Endodermal cell (in vitro differentiated cells): ENCODE measurements at regions not wholly inside any gene's neighbourhood (a gene's known extent, or its start where the extent isn't known, plus 50 kb on each side); places are given as distances from the start of the nearest gene placed in this dataset.
"Not testable (repeated sequence)": the region's sequence is repeated elsewhere in the genome, so short reads cannot be mapped to it uniquely, and the experiment has no call there.

Experiments used
- DNase-seq: peaks from one replicate; pipeline ENCODE4 v3.0.0-alpha.2; 2017
- H3K27ac ChIP-seq: 2 replicates; pipeline ENCODE4 v1.5.1; 2013; ENCODE audit warnings: mild to moderate bottlenecking, low read depth, low read length, moderate library complexity
- H3K27me3 ChIP-seq: 2 replicates; pipeline ENCODE4 v1.6.1; 2013; ENCODE audit warnings: mild to moderate bottlenecking, low read length, moderate library complexity; ENCODE audit not compliant: insufficient read depth, control insufficient read depth, poor library complexity, severe bottlenecking
- H3K36me3 ChIP-seq: 2 replicates; pipeline ENCODE4 v1.7.0; 2013; ENCODE audit warnings: mild to moderate bottlenecking, low read length, moderate library complexity; ENCODE audit not compliant: control insufficient read depth, insufficient read depth
- H3K4me1 ChIP-seq: one replicate; pipeline ENCODE4 v1.7.0; 2013; ENCODE audit warnings: low read length; ENCODE audit not compliant: control insufficient read depth, insufficient read depth
- H3K4me3 ChIP-seq: 2 replicates; pipeline ENCODE4 v1.5.1; 2013; ENCODE audit warnings: mild to moderate bottlenecking, low read length, moderate library complexity
- H3K9ac ChIP-seq: 2 replicates; pipeline ENCODE4 v1.6.1; 2013; ENCODE audit warnings: mild to moderate bottlenecking, low read length, moderate library complexity; ENCODE audit not compliant: poor library complexity, severe bottlenecking; ENCODE audit errors: extremely low read depth
- H3K9me3 ChIP-seq: 2 replicates; pipeline ENCODE4 v1.6.1; 2013; ENCODE audit warnings: mild to moderate bottlenecking, low read length, moderate library complexity; ENCODE audit not compliant: control insufficient read depth
- H3K27ac Mint-ChIP-seq: 2 replicates; pipeline ENCODE4 v1.8.0; 2020; ENCODE audit warnings: mixed read lengths
- H3K27me3 Mint-ChIP-seq: 2 replicates; pipeline ENCODE4 v1.8.0; 2021; ENCODE audit warnings: mild to moderate bottlenecking, mixed read lengths; ENCODE audit not compliant: insufficient read depth
- H3K36me3 Mint-ChIP-seq: 2 replicates; pipeline ENCODE4 v1.8.0; 2020; ENCODE audit warnings: low read depth, mixed read lengths
- H3K4me1 Mint-ChIP-seq: 2 replicates; pipeline ENCODE4 v1.8.0; 2020; ENCODE audit warnings: mixed read lengths
- H3K4me3 Mint-ChIP-seq: 2 replicates; pipeline ENCODE4 v1.8.0; 2020; ENCODE audit warnings: mild to moderate bottlenecking, moderate library complexity, mixed read lengths
- H3K9me3 Mint-ChIP-seq: 2 replicates; pipeline ENCODE4 v1.8.0; 2020; ENCODE audit warnings: mild to moderate bottlenecking, mixed read lengths
- WGBS, 2 experiments: methylation state at CpG; one replicate each; pipeline versions ENCODE4 v1.1.5 to v1.1.7; 2013; ENCODE audit warnings: missing lambda C conversion rate in 2 of 2, mixed read lengths in 1 of 2; ENCODE audit not compliant: insufficient coverage in 1 of 2, insufficient read length in 1 of 2; 5-methylcytosine and 5-hydroxymethylcytosine counted together
- TF ChIP-seq, protein P1 (sequence below): fragments of 200-600 bp; sonication (generic); conservative IDR thresholded peaks from 2 replicates; pipeline ENCODE4 v1.5.0; 2021; ENCODE audit warnings: antibody characterized with exemption, mild to moderate bottlenecking

DNA sequence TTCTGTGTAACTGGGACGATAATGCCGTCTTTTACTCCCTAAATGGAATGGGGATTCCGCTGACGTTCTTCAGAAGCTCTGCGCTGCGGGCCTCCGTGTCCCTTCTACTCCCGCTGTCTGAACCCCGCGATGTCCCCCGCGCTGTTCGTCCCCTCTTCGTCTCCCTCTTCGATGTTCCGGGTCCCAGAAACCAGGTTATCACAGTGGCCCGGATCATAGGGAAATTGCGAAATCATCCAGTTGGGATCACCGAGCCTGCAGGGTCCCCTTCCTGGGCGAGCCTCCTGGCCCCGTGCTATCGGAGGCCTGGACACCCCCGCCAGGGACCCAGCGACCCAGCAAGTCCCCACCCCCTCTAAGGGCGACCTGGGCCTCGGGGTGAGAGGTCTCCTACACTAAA lies 154.2 kb downstream of the PPIAL4G start:
- WGBS, 2 experiments: 95 to 96% methylated on average over 21 to 26 of the region's 26 CpGs
- no peak overlapping the region for H3K9ac ChIP-seq

DNA sequence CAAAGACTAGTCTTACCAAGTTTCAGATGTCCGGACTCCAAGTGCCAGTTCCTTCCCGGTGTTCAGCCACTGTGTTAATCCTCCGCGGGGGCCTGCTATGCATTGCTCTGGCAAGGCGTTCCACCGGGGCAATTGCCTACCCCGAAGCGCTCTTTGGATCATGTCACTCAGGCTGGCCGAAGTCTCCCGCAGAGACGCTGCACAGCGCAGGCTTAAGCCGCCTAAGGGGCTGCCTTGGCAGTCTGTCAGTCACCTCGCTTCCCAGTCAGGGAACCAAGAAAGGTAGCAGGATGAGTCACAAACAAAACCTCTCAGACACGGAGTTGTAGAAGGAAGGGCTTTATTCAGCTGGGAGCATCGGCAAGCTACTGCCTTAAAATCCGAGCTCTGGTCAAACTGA lies 158.1 kb downstream of the PPIAL4G start:
- H3K4me1 ChIP-seq, H3K9ac ChIP-seq, H3K9me3 ChIP-seq, H3K4me3 Mint-ChIP-seq, H3K27me3 ChIP-seq, H3K27me3 Mint-ChIP-seq, H3K4me1 Mint-ChIP-seq, H3K27ac ChIP-seq, H3K27ac Mint-ChIP-seq, H3K36me3 ChIP-seq, H3K36me3 Mint-ChIP-seq, DNase-seq, H3K4me3 ChIP-seq: not testable (repeated sequence)
- peaks cover 19% of the 10 kb centered on the region for H3K9me3 Mint-ChIP-seq
- 91% methylated on average over 10 to 16 of the region's 17 CpGs for WGBS, 2 experiments

More for the DNA sequence above, 154.2 kb downstream of the PPIAL4G start:
- H3K27me3 ChIP-seq: no peaks in the 10 kb centered on the region
- no peak for DNase-seq
- no peak overlapping the region for H3K27ac ChIP-seq
- Mint-ChIP-seq H3K4me1 (peaks cover 2% of the 10 kb centered on the region), H3K27ac (no peak overlapping the region), H3K36me3 (peaks cover 6% of the 10 kb centered on the region), H3K4me3 (no peak overlapping the region), H3K9me3 (peaks cover 35% of the 10 kb centered on the region), H3K27me3 (peaks cover 8% of the 10 kb centered on the region)
- H3K4me1 ChIP-seq: no peaks in the 10 kb centered on the region
- TF ChIP-seq, protein P1, sequence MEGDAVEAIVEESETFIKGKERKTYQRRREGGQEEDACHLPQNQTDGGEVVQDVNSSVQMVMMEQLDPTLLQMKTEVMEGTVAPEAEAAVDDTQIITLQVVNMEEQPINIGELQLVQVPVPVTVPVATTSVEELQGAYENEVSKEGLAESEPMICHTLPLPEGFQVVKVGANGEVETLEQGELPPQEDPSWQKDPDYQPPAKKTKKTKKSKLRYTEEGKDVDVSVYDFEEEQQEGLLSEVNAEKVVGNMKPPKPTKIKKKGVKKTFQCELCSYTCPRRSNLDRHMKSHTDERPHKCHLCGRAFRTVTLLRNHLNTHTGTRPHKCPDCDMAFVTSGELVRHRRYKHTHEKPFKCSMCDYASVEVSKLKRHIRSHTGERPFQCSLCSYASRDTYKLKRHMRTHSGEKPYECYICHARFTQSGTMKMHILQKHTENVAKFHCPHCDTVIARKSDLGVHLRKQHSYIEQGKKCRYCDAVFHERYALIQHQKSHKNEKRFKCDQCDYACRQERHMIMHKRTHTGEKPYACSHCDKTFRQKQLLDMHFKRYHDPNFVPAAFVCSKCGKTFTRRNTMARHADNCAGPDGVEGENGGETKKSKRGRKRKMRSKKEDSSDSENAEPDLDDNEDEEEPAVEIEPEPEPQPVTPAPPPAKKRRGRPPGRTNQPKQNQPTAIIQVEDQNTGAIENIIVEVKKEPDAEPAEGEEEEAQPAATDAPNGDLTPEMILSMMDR: no peak
- H3K9me3 ChIP-seq: peaks cover 11% of the 10 kb centered on the region
- no peak overlapping the region for H3K4me3 ChIP-seq
- no peaks in the 10 kb centered on the region for H3K36me3 ChIP-seq

DNA sequence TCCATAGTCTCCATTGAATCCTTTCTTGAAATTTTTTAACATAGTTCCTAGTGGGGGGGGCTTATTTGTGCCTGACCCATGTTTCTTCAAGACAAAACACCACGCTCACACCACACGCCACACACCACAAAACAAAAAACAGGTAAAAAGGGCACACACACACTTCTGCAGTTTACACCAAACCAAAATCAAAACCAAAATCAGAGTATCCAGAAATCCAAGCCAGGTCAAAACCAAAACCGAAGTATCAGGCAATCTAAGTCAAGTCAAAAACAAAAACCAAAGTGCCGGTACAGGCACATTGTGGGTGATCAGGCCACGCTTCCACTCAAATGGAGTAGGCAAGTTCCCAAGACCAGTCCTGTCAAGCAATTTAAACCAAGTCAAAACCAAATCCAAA lies 158.6 kb downstream of the PPIAL4G start:
- not testable (repeated sequence) for H3K27me3 Mint-ChIP-seq, DNase-seq, H3K4me3 ChIP-seq, H3K36me3 Mint-ChIP-seq, H3K4me1 ChIP-seq, H3K4me3 Mint-ChIP-seq, H3K27me3 ChIP-seq, H3K9ac ChIP-seq, H3K4me1 Mint-ChIP-seq, H3K27ac Mint-ChIP-seq, H3K27ac ChIP-seq, H3K36me3 ChIP-seq, H3K9me3 ChIP-seq
- peaks cover 19% of the 10 kb centered on the region for H3K9me3 Mint-ChIP-seq
- WGBS, 2 experiments: 91% methylated on average over 5 of the region's 5 CpGs; no CpG with 5 or more reads in 1 of the 2 experiments

DNA sequence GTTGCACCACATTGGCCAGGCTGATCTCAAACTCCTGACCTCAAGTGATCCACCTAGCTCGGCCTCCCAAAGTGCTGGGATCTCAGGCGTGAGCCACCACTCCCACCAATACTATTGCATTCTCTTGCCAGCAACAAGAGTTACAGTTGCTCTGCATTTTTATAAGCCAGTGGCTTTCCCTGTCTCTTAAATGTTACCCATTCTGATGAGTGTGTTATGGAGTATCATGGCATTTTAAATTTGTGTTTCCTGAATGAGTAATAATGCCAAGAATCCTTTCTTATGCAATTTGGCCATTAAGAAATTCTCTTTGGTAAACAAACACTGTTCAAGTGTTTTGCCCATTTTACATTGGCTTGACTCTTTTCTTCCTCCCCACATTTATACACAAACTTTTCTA lies 163.0 kb downstream of the PPIAL4G start:
- not testable (repeated sequence) for H3K27ac ChIP-seq, H3K27ac Mint-ChIP-seq, H3K9me3 ChIP-seq, H3K9me3 Mint-ChIP-seq, H3K4me1 Mint-ChIP-seq, H3K4me3 Mint-ChIP-seq, H3K9ac ChIP-seq, H3K4me1 ChIP-seq, H3K4me3 ChIP-seq, H3K36me3 ChIP-seq, DNase-seq, H3K36me3 Mint-ChIP-seq
- H3K27me3 ChIP-seq: peaks cover 43% of the 10 kb centered on the region
- WGBS, 2 experiments: 86 to 96% methylated on average over 1 to 2 of the region's 2 CpGs
- H3K27me3 Mint-ChIP-seq: peaks cover 26% of the 10 kb centered on the region
